ENCODE measurements at regions not wholly inside any gene's neighbourhood (a gene's known extent, or its start where the extent isn't known, plus 50 kb on each side); places are given as distances from the start of the nearest gene placed in this dataset.

GRCh38 chr2:43000242-43001054 lies 208.1 kb upstream of the HAAO start:
- H3K27me3 ChIP-seq (ENCODE audit: control insufficient read depth, insufficient read depth, low read length): no peaks in the 10 kb centered on the region
- no peak overlapping the region for H3K27ac ChIP-seq (ENCODE audit: low read length)
- intact Hi-C loops (cut with micrococcal nuclease; ENCODE audit: unreplicated experiment) (no loop called here), in situ Hi-C loops (cut with HindIII; ENCODE audit: low pct_unique_long_range_greater_than_20kb, low sequenced_read_pairs) (no loop called here)
- no peak overlapping the region for H3K4me3 ChIP-seq (ENCODE audit: low read depth in 2 of 2, low read length in 2 of 2)
- POLR2A ChIA-PET: no interaction called here
- ATAC-seq (no peak), DNase-seq (ENCODE audit: low read depth, low spot score) (no peak)
- H3K36me3 ChIP-seq (ENCODE audit: control insufficient read depth, insufficient read depth, low read length): no peaks in the 10 kb centered on the region
- CTCF ChIA-PET: no interaction called here
- no peak for TF ChIP-seq REST (IDR thresholded peaks at IDR 0.05; ENCODE audit: insufficient read depth in 1 of 2, low read depth in 2 of 2, low read length in 1 of 2)
- no peak for TF ChIP-seq SIN3A (IDR thresholded peaks at IDR 0.05; ENCODE audit: borderline replicate concordance, insufficient read depth, low read depth, low read length)
- TF ChIP-seq CTCF (IDR thresholded peaks at IDR 0.05): no peak
- no peak for TF ChIP-seq TCF7L2 (IDR thresholded peaks at IDR 0.05; ENCODE audit: low read depth, low read length)
- no peak for TF ChIP-seq POLR2AphosphoS5 (IDR thresholded peaks at IDR 0.05; ENCODE audit: low read depth, low read length)
- H3K9me3 ChIP-seq (ENCODE audit: control insufficient read depth, insufficient read depth, low read depth, low read length): no peaks in the 10 kb centered on the region
- BruUV-seq (replicated peaks): no TSS peak
- H3K4me1 ChIP-seq (ENCODE audit: control insufficient read depth, insufficient read depth, low read length): no peaks in the 10 kb centered on the region

- Histone ChIP-seq H3K27me3 (ENCODE audit: control insufficient read depth, insufficient read depth, low read length) (no peaks in the 10 kb centered on the region), H3K36me3 (ENCODE audit: control insufficient read depth, insufficient read depth, low read length) (no peaks in the 10 kb centered on the region), H3K9me3 (ENCODE audit: control insufficient read depth, insufficient read depth, low read depth, low read length) (no peaks in the 10 kb centered on the region), H3K4me1 (ENCODE audit: control insufficient read depth, insufficient read depth, low read length) (no peaks in the 10 kb centered on the region), H3K4me3 (ENCODE audit: low read depth in 2 of 2, low read length in 2 of 2) (no peak overlapping the region), H3K27ac (ENCODE audit: low read length) (no peak overlapping the region)
- BruUV-seq (replicated peaks): no TSS peak
- no peak for DNase-seq (ENCODE audit: low read depth, low spot score)
- TF ChIP-seq POLR2AphosphoS5 (IDR thresholded peaks at IDR 0.05; ENCODE audit: low read depth, low read length) (no peak), CTCF (IDR thresholded peaks at IDR 0.05) (no peak), TCF7L2 (IDR thresholded peaks at IDR 0.05; ENCODE audit: low read depth, low read length) (no peak), REST (IDR thresholded peaks at IDR 0.05; ENCODE audit: insufficient read depth in 1 of 2, low read depth in 2 of 2, low read length in 1 of 2) (no peak)
- intact Hi-C loops (cut with micrococcal nuclease; ENCODE audit: unreplicated experiment): no loop called here
- ChIA-PET CTCF (no interaction called here), POLR2A (no interaction called here)
- in situ Hi-C loops (cut with HindIII; ENCODE audit: low pct_unique_long_range_greater_than_20kb, low sequenced_read_pairs): no loop called here
- ATAC-seq: no peak
Measured at GRCh38 chr2:42999856-43000241, 207.5 kb upstream of the HAAO start.

Data from Panc1 (cell line).